HFF-Myc (cell line): ENCODE measurements at regions not wholly inside any gene's neighbourhood (a gene's known extent, or its start where the extent isn't known, plus 50 kb on each side); places are given as distances from the start of the nearest gene placed in this dataset.

Experiments
- DNase-seq: peaks from one replicate; pipeline ENCODE4 v3.0.0-alpha.2; 2011; ENCODE audit warnings: low read depth; ENCODE audit errors: extremely low read depth
- H3K4me3 ChIP-seq: replicated peaks from 2 replicates; pipeline ENCODE4 v1.5.1; 2011; ENCODE audit warnings: low read depth, mild to moderate bottlenecking, control low read depth, low read length
- CTCF ChIP-seq: IDR thresholded peaks from 2 replicates; pipeline ENCODE4 v1.5.1; 2012; ENCODE audit warnings: mild to moderate bottlenecking, low read depth, low read length, control low read depth; ENCODE audit errors: missing control alignments

GRCh38 chr6:105886066-105886813, 199.9 kb upstream of the PRDM1 start:
- DNase-seq = no peak
- no peak for TF ChIP-seq CTCF
- H3K4me3 ChIP-seq = no peak overlapping the region

GRCh38 chr6:105884426-105884825, 201.7 kb upstream of the PRDM1 start:
- TF ChIP-seq CTCF = no peak
- no peak for DNase-seq
- no peak overlapping the region for H3K4me3 ChIP-seq

DNA sequence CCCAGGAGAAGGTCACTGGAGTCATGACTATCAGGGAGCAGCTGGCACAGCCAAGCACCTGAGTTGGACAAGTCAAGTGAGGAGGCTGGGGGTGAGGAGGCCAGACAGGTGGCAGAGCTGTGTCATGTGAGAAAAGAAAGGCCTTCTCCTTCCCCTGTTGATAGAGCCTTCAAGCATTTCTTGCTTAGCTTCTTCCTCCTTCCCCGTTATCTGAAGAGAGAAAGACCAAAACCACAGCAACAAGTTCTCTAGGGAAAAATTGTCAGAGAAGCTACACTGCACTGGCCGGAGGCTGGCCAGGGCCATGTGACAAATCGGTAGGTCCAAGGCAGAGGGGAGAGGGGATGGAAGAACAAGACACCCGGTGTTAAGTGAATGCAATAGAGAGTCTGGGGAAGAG, 202.1 kb upstream of the PRDM1 start:
- DNase-seq = no peak
- no peak for TF ChIP-seq CTCF
- H3K4me3 ChIP-seq = no peak overlapping the region

GRCh38 chr6:105882828-105883227, 203.3 kb upstream of the PRDM1 start:
- no peak for DNase-seq
- TF ChIP-seq CTCF = no peak
- no peak overlapping the region for H3K4me3 ChIP-seq

DNA sequence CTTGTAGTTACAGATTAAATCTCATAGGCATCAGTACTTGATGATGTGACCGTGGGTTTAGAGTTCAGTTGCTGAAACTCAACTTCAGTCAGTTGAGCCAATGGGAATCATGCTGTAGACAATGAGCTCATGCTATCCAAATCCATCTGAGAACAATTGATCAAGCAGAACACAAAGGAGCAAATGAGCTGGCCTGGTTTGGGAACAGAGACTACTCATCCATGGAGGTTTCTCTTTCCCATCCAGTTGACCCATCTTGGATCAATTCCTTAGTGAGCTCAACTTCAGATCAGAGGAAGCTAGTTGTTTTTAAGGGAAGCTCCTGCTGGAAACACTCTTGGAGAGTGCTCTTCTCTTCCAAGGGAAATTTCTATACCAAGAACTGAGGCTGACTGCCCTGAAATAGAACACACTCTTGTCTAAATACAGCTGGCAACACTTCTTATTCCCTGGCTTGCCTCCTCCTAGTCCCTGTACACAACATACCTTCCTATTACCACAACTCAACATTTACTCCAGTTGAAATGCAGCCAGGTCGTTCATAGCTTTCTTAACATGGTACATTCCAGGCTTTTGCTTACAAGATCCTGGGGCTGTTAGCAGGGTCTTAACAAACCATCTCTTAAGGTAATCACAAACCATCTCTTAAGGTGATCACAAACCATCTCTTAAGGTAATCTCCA, 203.9 kb upstream of the PRDM1 start:
- DNase-seq = no peak
- no peak for TF ChIP-seq CTCF
- no peak overlapping the region for H3K4me3 ChIP-seq

- DNase-seq = no peak
- no peak for TF ChIP-seq CTCF
- H3K4me3 ChIP-seq = no peak overlapping the region
These were observed 204.5 kb upstream of the PRDM1 start for GRCh38 chr6:105881608-105882007.

DNA sequence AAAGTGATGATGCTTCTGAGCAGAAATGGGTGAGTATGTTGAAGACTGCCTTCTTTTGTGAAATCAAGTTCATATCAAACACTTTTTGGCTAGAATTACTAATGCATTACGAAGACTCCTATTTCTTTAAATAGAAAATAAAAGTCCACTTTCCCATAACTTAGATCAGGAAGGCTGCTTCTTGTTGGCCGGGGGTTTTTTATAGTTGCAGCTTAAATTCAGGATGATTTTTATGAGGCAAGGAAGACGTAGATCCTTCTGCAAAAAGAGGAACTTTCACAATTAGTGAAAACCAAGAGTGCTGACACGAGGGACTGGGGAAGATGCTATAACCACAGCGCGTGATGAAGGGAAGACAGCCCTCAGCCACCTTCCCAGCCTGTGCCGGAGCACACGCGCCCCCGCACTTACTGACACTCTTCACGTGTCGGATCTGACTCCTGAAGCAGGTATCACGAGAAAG, 206.1 kb upstream of the PRDM1 start:
- no peak overlapping the region for H3K4me3 ChIP-seq
- DNase-seq = no peak
- no peak for TF ChIP-seq CTCF
